HG02763 (cell line): ENCODE measurements at regions not wholly inside any gene's neighbourhood (a gene's known extent, or its start where the extent isn't known, plus 50 kb on each side); places are given as distances from the start of the nearest gene placed in this dataset.
"Not testable (repeated sequence)": the region's sequence is repeated elsewhere in the genome, so short reads cannot be mapped to it uniquely, and the experiment has no call there.

Source experiments
- ATAC-seq: cut with Tn5 transposase; IDR thresholded peaks from one replicate; pipeline ENCODE4 v1.9.1; 2021; ENCODE audit warnings: mild to moderate bottlenecking, moderate library complexity; ENCODE audit not compliant: unreplicated experiment

DNA sequence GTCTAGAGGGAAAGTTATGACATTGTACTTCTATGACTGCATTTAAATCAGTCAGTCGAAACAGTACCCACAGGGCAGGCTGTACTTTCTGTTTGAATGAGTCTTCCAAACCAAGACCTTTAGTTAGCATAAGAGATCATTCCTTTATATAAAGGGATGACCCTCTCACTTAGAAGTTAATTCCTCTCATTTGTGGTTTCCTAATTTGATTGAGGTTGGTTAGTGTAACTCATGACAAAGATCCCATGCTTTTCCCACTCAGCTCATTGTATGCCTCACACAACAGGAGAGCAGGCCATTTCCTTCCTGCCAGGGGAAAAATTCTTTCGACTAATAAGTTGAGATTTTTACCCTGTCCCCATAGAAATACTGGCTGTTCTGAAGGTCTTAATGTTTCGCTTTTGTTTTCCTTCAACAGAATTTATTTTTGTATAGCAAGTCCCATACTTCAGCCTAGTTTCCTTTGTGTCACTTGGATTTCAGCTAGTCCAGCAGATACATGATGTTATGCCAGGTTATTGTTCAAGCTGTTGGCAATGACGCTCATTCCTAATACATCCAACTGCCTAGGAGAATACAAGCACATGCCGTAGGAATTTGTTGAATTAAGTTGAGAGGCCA is 500.7 kb downstream of the SPATA31D1 start:
- ATAC-seq, result no peak

DNA sequence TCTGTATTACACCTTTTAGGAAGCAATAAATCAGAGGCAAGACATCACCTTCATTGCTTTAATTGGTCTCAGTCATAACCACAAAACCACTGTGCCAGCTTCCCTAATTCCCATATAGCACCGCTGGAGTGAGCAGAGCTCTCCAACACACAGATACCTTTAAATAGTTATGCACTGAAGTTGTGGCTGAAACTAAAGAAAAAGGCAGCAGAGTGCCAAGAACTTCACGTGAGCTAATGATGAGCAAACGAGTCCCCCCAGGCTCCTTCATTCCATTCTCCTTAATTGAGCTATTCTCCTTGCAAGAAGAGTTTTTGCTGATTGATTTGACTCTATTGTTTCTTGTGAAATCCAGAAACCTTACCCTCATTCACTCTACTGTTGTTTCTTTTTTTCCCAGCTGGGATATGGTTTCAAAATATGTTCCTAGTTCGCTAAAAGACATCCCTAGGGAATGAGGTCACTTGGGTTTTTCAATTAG is 501.5 kb downstream of the SPATA31D1 start:
- ATAC-seq, result no peak

DNA sequence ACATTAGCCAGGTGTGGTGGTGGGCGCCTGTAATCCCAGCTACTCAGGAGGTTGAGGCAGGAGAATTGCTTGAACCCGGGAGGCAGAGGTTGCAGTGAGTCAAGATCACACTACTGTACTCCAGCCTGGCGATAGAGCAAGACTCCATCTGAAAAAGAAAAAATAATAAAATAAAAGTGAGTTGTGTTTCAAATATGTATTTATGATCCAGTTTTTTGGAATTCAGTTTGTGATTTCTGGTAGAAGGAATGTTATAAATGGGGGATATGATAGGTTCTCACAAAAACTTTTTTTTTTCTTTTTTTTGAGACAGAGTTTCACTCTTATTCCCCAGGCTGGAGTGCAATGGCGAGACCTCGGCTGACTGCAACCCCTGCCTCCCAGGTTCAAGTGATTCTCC is 502.2 kb downstream of the SPATA31D1 start:
- ATAC-seq, result not testable (repeated sequence)

DNA sequence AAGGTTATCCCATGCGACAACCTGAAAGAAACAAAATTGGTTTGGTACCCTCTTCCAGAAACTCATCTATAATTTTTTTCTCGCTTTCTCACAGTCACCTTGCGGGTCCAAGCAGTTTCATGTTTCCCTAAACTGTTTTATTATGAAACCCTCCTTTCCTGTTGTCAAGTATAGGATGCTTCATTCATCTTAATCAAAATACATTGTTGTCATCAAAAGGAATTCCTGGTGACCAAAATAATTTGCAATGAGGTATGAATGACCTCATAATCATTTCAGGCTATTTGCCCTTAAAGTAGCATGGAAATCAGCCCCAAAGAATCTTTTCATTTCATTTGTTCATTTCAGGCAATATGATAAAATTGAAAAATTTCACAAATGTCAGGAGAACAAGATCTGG is 503.0 kb downstream of the SPATA31D1 start:
- no peak for ATAC-seq

- ATAC-seq, result no peak
Measured at GRCh38 chr9:82492274-82492673, 503.7 kb downstream of the SPATA31D1 start.

- ATAC-seq, result no peak
Measured at GRCh38 chr9:82495884-82496777, 507.6 kb downstream of the SPATA31D1 start.

DNA sequence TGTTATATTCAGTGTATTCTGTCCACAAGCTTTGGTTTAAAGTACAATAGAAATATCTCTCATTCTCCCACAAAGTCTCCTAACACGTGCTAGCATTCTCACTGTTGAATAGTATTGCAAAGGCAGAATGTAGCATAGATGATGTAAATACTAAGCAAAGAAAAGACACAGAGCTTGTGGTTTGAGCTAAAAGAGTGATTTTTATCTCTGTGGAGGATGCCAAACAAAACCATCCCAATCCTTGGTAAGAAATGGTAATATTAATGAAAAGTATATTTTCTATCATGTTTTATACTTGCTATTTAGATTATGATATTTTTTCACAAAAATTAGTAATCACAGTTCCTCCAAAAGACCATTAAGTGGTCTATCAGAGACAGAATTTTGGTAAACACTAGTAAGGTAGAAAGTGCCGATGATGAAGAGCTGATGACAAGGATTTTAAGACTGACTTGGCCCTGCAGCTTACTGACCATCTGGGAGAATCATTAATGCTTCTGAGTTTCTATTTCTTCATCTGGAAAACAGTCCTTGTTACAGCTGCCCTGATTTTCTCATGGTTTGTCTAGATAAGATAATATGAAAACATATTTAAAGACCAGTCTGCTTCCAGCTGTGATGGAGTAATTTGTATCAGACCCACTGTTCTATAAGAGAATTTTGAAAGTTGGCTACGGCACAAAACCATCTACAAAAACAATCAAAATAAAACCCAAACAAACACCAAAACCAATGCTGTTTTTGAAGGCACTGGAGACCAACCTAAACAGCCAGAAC is 510.2 kb downstream of the SPATA31D1 start:
- ATAC-seq, result no peak

DNA sequence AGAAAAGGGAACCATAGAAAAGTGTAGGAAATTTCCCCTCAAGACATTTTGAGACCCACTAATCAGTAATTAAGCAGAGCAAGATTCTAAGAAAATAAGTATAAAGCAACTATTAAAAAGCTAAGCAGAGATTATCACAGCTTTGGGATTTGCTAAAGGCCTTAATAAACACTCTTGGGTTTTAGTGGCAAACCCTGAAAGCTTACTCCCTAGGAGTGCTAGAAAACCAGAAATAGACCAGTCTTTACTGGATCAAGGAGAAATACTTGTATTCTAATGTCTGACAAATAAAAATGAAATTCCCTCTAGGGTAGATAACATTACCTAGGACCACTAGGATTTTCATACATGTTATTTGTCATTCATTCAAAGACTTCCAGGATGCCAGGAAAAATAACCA is 510.8 kb downstream of the SPATA31D1 start:
- ATAC-seq, result no peak

DNA sequence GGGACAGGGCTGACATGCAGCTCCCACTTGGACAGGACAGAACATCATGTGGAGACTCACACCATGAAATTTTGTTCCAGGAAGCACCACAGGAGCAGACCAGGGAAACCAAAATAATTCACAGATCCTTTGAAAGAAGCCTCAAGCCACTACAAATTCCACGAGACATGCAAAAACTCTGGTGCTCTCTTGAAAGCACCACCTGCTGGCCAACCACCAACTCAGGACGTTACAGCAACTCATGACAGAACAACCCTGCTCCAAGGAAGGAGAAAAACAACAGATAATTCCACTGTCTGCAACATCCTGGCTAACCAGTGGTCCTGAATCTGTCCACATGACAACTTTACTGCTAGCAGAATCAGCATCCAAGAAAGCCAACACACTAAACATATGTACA is 516.0 kb downstream of the SPATA31D1 start:
- ATAC-seq, result no peak

GRCh38 chr9:82511626-82512025 is 523.1 kb downstream of the SPATA31D1 start:
- no peak for ATAC-seq

DNA sequence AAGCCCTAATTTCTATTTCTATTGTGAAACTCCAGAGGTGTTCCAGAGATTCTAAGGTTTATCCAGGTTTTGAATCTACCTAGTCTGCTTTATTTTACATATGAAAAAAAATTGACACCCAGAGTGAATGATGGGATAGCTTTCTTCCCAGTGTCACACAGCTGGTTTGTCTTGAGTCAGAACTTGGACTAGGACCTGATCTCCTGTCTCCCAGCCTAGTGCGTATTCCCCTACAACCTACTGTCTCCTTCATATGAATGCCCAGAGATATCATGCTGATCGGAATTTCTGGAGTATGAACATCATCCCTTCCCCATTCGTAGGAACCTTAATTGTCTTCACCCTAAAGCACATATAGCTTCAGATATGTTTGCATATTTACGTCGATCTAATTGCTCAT is 524.2 kb downstream of the SPATA31D1 start:
- no peak for ATAC-seq

- no peak for ATAC-seq
Measured at GRCh38 chr9:82513242-82513751, 524.7 kb downstream of the SPATA31D1 start.

DNA sequence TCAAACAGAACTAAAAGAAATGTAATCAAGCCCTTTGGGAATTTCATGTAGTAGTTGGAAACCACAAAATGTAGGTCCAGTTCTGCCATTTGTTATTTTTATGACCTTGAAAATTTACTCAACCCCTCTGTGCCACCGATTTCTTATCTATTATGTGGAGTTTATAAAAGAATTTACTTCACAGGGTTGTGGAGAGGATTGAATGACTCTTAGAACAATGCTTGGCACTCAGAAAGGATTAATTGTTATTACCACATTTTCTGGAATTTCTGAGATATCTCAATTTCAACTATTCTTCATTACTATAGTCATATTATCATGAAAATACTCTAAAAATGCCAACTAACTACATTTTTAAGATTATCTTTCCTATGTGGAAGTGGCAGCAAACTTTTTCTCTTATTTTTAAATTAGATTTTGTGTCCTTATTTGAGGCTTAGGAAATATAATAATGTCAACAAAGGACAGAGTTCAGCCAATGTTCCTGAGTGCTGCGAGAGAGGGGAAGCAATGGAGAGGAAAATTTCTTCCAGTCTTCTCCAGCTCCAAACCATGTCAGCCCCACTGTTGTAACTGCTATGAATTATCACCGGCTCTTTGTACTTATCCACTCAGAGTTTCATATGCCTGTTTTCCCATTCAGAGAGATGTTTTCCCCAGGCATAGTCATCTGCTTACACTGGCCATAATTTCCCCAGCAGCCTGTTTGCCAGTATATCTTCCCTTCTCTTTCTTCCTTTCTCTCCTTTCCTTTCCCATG is 525.6 kb downstream of the SPATA31D1 start:
- no peak for ATAC-seq

- no peak for ATAC-seq
Measured at GRCh38 chr9:82518868-82519267, 530.3 kb downstream of the SPATA31D1 start.

- no peak for ATAC-seq
Measured at GRCh38 chr9:82519332-82519731, 530.8 kb downstream of the SPATA31D1 start.

DNA sequence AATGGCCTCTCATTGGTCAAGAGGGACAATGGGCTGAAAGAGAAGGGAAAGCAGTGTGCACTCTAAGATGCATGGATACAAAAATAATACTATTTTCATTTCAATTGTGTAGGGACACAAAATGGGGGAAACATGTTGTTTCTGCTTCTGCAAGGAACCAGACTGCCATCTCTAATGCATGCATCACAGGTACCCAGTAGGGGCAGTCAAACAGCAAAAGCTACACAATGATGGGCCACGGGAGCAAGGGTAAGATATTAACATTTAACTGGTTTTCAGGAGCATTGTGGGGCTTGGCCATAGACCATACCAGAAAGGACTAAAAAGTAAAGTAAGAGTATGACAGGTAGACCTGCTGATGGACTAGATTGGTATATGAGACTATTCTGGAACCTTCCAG is 535.8 kb downstream of the SPATA31D1 start:
- no peak for ATAC-seq

DNA sequence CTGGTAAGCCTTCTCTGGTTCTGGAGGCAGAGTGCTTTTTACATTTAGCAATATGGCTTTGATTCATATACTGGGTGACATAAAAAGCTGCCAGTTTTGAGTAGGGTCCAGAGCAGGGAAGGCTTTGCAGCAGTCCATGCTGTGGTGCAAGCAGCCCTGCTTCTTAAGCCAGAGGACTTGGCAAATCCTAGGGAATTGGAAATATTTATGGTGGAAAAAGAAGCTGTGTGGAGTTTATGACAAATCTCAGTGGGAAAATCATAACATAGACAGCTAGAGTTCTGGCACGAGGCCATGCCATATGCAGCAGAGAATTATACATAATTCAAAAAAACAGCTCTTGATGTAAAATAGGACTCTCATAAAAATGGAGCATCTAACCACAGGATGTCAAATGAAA is 536.4 kb downstream of the RASEF start:
- ATAC-seq, result no peak

GRCh38 chr9:82531795-82532194 is 531.1 kb downstream of the RASEF start:
- no peak for ATAC-seq

- no peak for ATAC-seq
Measured at GRCh38 chr9:82532504-82533180, 530.3 kb downstream of the RASEF start.

DNA sequence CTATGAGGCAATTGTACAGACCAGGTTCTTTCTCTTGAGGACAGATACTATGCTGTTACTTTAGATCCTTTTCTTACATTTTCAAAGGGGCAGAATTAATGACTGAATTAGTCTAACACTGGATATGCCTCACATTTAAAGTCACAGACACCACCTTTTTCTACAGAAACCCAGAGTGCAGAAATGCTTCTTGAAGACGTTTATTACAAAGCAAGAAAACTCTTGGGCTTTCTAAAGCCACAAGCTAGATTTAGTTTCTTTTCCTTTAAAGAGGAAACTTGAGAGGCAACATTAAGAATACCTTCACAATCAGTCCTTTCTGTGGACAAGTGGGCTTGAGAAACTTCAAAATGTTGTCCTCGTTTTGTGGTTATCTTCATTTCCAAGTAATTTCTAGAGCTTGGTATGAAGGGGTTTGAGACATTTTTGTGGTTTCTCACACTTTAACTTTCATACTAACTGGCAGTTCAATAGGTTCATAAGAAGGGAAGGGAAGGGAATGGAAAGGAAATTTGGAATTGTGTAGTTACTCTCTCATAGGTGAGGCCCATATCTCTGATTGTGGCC is 527.4 kb downstream of the RASEF start:
- ATAC-seq, result no peak
